Endothelial cell of umbilical vein (primary cell): ENCODE measurements at regions not wholly inside any gene's neighbourhood (a gene's known extent, or its start where the extent isn't known, plus 50 kb on each side); places are given as distances from the start of the nearest gene placed in this dataset.

Experiments
- EZH2 ChIP-seq: IDR thresholded peaks from 2 replicates; pipeline ENCODE4 v1.6.1; 2012; ENCODE audit warnings: borderline replicate concordance, low read depth, mild to moderate bottlenecking, moderate library complexity, low read length, inconsistent platforms; ENCODE audit not compliant: severe bottlenecking
- FOS ChIP-seq: IDR thresholded peaks from 2 replicates; pipeline ENCODE4 v1.6.1; 2011; ENCODE audit warnings: mild to moderate bottlenecking, low read length, moderate library complexity, borderline replicate concordance; ENCODE audit not compliant: insufficient read depth
- JUN ChIP-seq: IDR thresholded peaks from 2 replicates; pipeline ENCODE4 v1.6.1; 2011; ENCODE audit warnings: borderline replicate concordance, low read depth; ENCODE audit not compliant: insufficient read length, insufficient read depth
- MYC ChIP-seq: IDR thresholded peaks from one replicate; pipeline ENCODE4 v1.6.1; 2011; ENCODE audit warnings: mild to moderate bottlenecking, low read depth, low read length
- POLR2A ChIP-seq: IDR thresholded peaks from 2 replicates; pipeline ENCODE4 v1.6.1; 2012; ENCODE audit warnings: low read depth, mild to moderate bottlenecking, control low read depth, low read length
- POLR2AphosphoS5 ChIP-seq: IDR thresholded peaks from 2 replicates; pipeline ENCODE4 v1.6.1; 2012; ENCODE audit warnings: low read depth, mild to moderate bottlenecking, control low read depth, low read length, moderate library complexity; ENCODE audit not compliant: insufficient read depth
- TF ChIP-seq, protein P1 (sequence below), 2 donors: IDR thresholded peaks; 1 replicate in 1 of 2; 2 replicates in 1 of 2; pipeline ENCODE4 v1.5.1; 2011; ENCODE audit warnings: low read length in 2 of 2, mild to moderate bottlenecking in 2 of 2, moderate library complexity in 2 of 2, control low read depth in 1 of 2, inconsistent platforms in 1 of 2, low read depth in 1 of 2; ENCODE audit not compliant: insufficient read depth in 1 of 2; ENCODE audit errors: extremely low read depth in 1 of 2
- TF ChIP-seq, protein P2 (sequence below): IDR thresholded peaks from 2 replicates; pipeline ENCODE4 v1.6.1; 2011; ENCODE audit not compliant: insufficient read depth, insufficient read length

DNA sequence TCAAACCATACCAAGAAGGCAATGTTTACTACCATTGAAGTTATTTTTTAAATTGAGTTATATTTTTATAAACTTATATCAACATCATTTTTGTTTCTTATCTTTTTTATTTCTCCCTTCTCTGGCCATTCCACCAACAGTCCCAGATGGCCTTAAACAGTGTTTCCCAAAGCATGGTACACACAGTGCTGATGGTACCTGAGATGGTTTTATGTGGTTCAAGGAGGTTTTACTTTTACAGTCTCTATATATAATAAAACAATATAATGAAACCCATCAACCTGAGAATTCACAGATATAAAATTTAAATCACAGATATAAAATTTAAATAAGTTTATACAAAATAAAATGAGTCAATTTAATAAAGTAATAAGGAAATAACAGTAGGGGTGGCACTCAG, 65.1 kb upstream of the MSTN start:
- no peak for TF ChIP-seq POLR2A
- TF ChIP-seq, protein P1, sequence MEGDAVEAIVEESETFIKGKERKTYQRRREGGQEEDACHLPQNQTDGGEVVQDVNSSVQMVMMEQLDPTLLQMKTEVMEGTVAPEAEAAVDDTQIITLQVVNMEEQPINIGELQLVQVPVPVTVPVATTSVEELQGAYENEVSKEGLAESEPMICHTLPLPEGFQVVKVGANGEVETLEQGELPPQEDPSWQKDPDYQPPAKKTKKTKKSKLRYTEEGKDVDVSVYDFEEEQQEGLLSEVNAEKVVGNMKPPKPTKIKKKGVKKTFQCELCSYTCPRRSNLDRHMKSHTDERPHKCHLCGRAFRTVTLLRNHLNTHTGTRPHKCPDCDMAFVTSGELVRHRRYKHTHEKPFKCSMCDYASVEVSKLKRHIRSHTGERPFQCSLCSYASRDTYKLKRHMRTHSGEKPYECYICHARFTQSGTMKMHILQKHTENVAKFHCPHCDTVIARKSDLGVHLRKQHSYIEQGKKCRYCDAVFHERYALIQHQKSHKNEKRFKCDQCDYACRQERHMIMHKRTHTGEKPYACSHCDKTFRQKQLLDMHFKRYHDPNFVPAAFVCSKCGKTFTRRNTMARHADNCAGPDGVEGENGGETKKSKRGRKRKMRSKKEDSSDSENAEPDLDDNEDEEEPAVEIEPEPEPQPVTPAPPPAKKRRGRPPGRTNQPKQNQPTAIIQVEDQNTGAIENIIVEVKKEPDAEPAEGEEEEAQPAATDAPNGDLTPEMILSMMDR (IDR thresholded peaks at IDR 0.05; ENCODE audit: extremely low read depth in 1 of 2, insufficient read depth in 1 of 2, low read depth in 1 of 2, low read length in 2 of 2) = no peak
- TF ChIP-seq POLR2AphosphoS5 = no peak
- TF ChIP-seq MYC = no peak
- no peak for TF ChIP-seq EZH2
- TF ChIP-seq FOS = no peak
- TF ChIP-seq, protein P2, sequence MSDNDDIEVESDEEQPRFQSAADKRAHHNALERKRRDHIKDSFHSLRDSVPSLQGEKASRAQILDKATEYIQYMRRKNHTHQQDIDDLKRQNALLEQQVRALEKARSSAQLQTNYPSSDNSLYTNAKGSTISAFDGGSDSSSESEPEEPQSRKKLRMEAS = no peak
- no peak for TF ChIP-seq JUN
